GM23338 (cell line): ENCODE measurements at regions not wholly inside any gene's neighbourhood (a gene's known extent, or its start where the extent isn't known, plus 50 kb on each side); places are given as distances from the start of the nearest gene placed in this dataset.

Experiments
- ATAC-seq: fragments of 200-7000 bp; cut with Tn5 transposase; 3 replicates; pipeline ENCODE4 v1.9.1; 2020
- DNase-seq: peaks from one replicate; pipeline ENCODE4 v3.0.0-alpha.2; 2015; ENCODE audit warnings: low spot score
- H2AFZ ChIP-seq: fragments of 200-600 bp; sonication (generic); 2 replicates; pipeline ENCODE4 v1.8.0; 2016; ENCODE audit warnings: antibody characterized with exemption, mild to moderate bottlenecking, moderate library complexity
- H3F3A ChIP-seq: fragments of 200-600 bp; sonication (generic); replicated peaks from 2 replicates; pipeline ENCODE4 v1.8.0; 2017; ENCODE audit warnings: antibody characterized with exemption, mixed run types, low read depth
- H3K27ac ChIP-seq: fragments of 200-600 bp; sonication (generic); 2 replicates; pipeline ENCODE4 v1.6.1; 2016; ENCODE audit warnings: low read depth
- H3K27me3 ChIP-seq: fragments of 200-600 bp; sonication (generic); 2 replicates; pipeline ENCODE4 v1.8.0; 2016; ENCODE audit warnings: mild to moderate bottlenecking, mixed run types, moderate library complexity; ENCODE audit not compliant: insufficient read depth
- H3K36me3 ChIP-seq: fragments of 200-600 bp; sonication (generic); 2 replicates; pipeline ENCODE4 v1.8.0; 2016; ENCODE audit warnings: mild to moderate bottlenecking; ENCODE audit not compliant: insufficient read depth
- H3K4me1 ChIP-seq: fragments of 200-600 bp; sonication (generic); 2 replicates; pipeline ENCODE4 v1.8.0; 2016; ENCODE audit warnings: mild to moderate bottlenecking, moderate library complexity; ENCODE audit not compliant: insufficient read depth
- H3K4me2 ChIP-seq: fragments of 200-600 bp; sonication (generic); 2 replicates; pipeline ENCODE4 v1.7.1; 2017; ENCODE audit warnings: mixed run types
- H3K4me3 ChIP-seq: fragments of 200-600 bp; sonication (generic); 2 replicates; pipeline ENCODE4 v1.6.1; 2016; ENCODE audit warnings: mixed run types
- H3K79me2 ChIP-seq: fragments of 200-600 bp; sonication (generic); replicated peaks from 2 replicates; pipeline ENCODE4 v1.8.0; 2017; ENCODE audit warnings: mild to moderate bottlenecking; ENCODE audit not compliant: insufficient read depth
- H3K9me2 ChIP-seq: fragments of 200-600 bp; sonication (generic); 2 replicates; pipeline ENCODE4 v1.8.0; 2017; ENCODE audit not compliant: insufficient read depth
- H4K20me1 ChIP-seq: fragments of 200-600 bp; sonication (generic); replicated peaks from 2 replicates; pipeline ENCODE4 v1.8.0; 2017; ENCODE audit warnings: mild to moderate bottlenecking; ENCODE audit not compliant: insufficient read depth
- H3K27ac Mint-ChIP-seq: 2 replicates; pipeline ENCODE4 v1.8.0; 2020; ENCODE audit warnings: inconsistent platforms, mild to moderate bottlenecking, moderate library complexity, mixed read lengths
- H3K27me3 Mint-ChIP-seq: 3 replicates; pipeline ENCODE4 v1.8.0; 2022; ENCODE audit warnings: low read depth, mild to moderate bottlenecking, moderate library complexity, mixed read lengths, inconsistent platforms; ENCODE audit not compliant: insufficient read depth, poor library complexity
- H3K36me3 Mint-ChIP-seq: 3 replicates; pipeline ENCODE4 v1.8.0; 2021; ENCODE audit warnings: low read depth, mild to moderate bottlenecking, inconsistent platforms, moderate library complexity, mixed read lengths
- H3K4me1 Mint-ChIP-seq: 3 replicates; pipeline ENCODE4 v1.8.0; 2020; ENCODE audit warnings: mild to moderate bottlenecking, inconsistent platforms, mixed read lengths
- H3K4me3 Mint-ChIP-seq: 3 replicates; pipeline ENCODE4 v1.8.0; 2021; ENCODE audit warnings: moderate library complexity, mild to moderate bottlenecking, inconsistent platforms, mixed read lengths
- H3K9me3 Mint-ChIP-seq: 3 replicates; pipeline ENCODE4 v1.8.0; 2020; ENCODE audit warnings: moderate library complexity, mild to moderate bottlenecking, inconsistent platforms, mixed read lengths
- CREB1 ChIP-seq: fragments of 250-450 bp; sonication (Bioruptor Pico); IDR thresholded peaks from 2 replicates; pipeline ENCODE4 v1.5.0; 2020; ENCODE audit warnings: low read depth, mild to moderate bottlenecking, moderate library complexity
- EZH2 ChIP-seq: fragments of 200-600 bp; sonication (generic); IDR thresholded peaks from one replicate; pipeline ENCODE4 v1.8.0; 2017; ENCODE audit warnings: antibody characterized with exemption, mild to moderate bottlenecking, low read depth; ENCODE audit not compliant: unreplicated experiment
- EZH2phosphoT487 ChIP-seq: fragments of 200-600 bp; sonication (generic); IDR thresholded peaks from one replicate; pipeline ENCODE4 v1.8.1; 2018; ENCODE audit warnings: antibody characterized with exemption; ENCODE audit not compliant: unreplicated experiment
- JUNB ChIP-seq: IDR thresholded peaks from one replicate; pipeline ENCODE4 v1.6.1; 2016; ENCODE audit warnings: antibody characterized with exemption; ENCODE audit not compliant: unreplicated experiment
- NANOG ChIP-seq: IDR thresholded peaks from 2 replicates; pipeline ENCODE4 v1.6.1; 2016; ENCODE audit warnings: antibody characterized with exemption, borderline replicate concordance
- POLR2AphosphoS5 ChIP-seq: IDR thresholded peaks from 2 replicates; pipeline ENCODE4 v1.6.1; 2016; ENCODE audit warnings: antibody characterized with exemption, low read depth
- REST ChIP-seq: IDR thresholded peaks from one replicate; pipeline ENCODE4 v1.6.1; 2018; ENCODE audit warnings: antibody characterized with exemption; ENCODE audit not compliant: unreplicated experiment
- STAT1 ChIP-seq: IDR thresholded peaks from one replicate; pipeline ENCODE4 v1.6.1; 2016; ENCODE audit warnings: antibody characterized with exemption; ENCODE audit not compliant: unreplicated experiment
- ZNF114 ChIP-seq: fragments of 250-450 bp; sonication (Bioruptor Pico); IDR thresholded peaks from 2 replicates; pipeline ENCODE4 v1.5.0; 2020; ENCODE audit warnings: mild to moderate bottlenecking, moderate library complexity
- ZNF331 ChIP-seq: fragments of 250-450 bp; sonication (Bioruptor Pico); IDR thresholded peaks from 2 replicates; pipeline ENCODE4 v1.5.0; 2020; ENCODE audit warnings: low read depth, mild to moderate bottlenecking, moderate library complexity
- TF ChIP-seq, protein P1 (sequence below): fragments of 250-450 bp; sonication (Bioruptor Pico); IDR thresholded peaks from 2 replicates; pipeline ENCODE4 v1.5.0; 2020; ENCODE audit warnings: mild to moderate bottlenecking, moderate library complexity
- TF ChIP-seq, protein P2 (sequence below): IDR thresholded peaks from 2 replicates; pipeline ENCODE4 v1.6.1; 2016; ENCODE audit warnings: antibody characterized with exemption
- TF ChIP-seq, protein P3 (sequence below), 2 experiments: fragments of 200-600 bp in 1 of 2; sonication (generic) in 1 of 2; conservative IDR thresholded peaks; 2 replicates each; pipeline versions ENCODE4 v1.5.1 to v1.6.1; 2016 to 2017; ENCODE audit warnings: antibody characterized with exemption in 2 of 2, low read depth in 2 of 2, mild to moderate bottlenecking in 2 of 2, moderate library complexity in 1 of 2

DNA sequence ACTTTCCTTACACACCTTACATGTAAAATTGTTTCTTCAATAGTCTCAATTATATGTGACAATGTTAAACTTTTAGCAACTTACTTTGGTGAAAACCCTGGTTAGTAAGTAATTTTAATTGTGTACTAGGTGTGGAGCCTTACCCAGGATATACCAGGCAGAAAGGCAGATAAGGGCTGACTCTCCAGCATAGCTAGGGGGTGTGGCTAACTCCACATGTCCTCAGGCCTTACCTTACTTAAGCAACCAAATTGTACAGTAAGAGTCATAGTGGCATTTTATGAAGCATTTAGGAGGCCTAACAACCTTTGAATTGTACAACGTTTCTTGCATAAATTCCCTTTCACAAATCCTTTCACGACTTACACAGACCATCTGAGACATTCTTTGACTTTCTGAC is 118.2 kb upstream of the OR9Q1 start:
- no peak overlapping the region for H3K4me2 ChIP-seq
- peaks cover 9% of the 10 kb centered on the region; the same call in 1 of the 2 replicates for H3K4me1 ChIP-seq
- ATAC-seq, result no peak
- no peaks in the 10 kb centered on the region for H3K79me2 ChIP-seq
- H3K36me3 ChIP-seq, result peaks cover 4% of the 10 kb centered on the region; the same call in 1 of the 2 replicates
- DNase-seq, result no peak
- no peaks in the 10 kb centered on the region for H4K20me1 ChIP-seq
- no peaks in the 10 kb centered on the region for H3F3A ChIP-seq
- H3K4me3 ChIP-seq, result no peak overlapping the region
- H3K27ac Mint-ChIP-seq, result no peak overlapping the region
- no peak overlapping the region for H3K27ac ChIP-seq
- H3K4me1 Mint-ChIP-seq, result peaks cover 11% of the 10 kb centered on the region
- H3K4me3 Mint-ChIP-seq, result no peak overlapping the region
- H3K27me3 Mint-ChIP-seq, result peaks cover 10% of the 10 kb centered on the region
- no peaks in the 10 kb centered on the region for H3K27me3 ChIP-seq
- peaks cover 25% of the 10 kb centered on the region; the same call in 2 of the 3 replicates for H3K36me3 Mint-ChIP-seq
- H3K9me3 Mint-ChIP-seq, result peaks cover 49% of the 10 kb centered on the region
- no peak overlapping the region for H2AFZ ChIP-seq
- TF ChIP-seq STAT1 (no peak), EZH2phosphoT487 (no peak), NANOG (no peak), JUNB (no peak), EZH2 (no peak), POLR2AphosphoS5 (no peak), CREB1 (CRISPR knock-in tag) (no peak), ZNF331 (CRISPR knock-in tag) (no peak), REST (no peak), ZNF114 (CRISPR knock-in tag) (no peak)
- TF ChIP-seq, protein P1, sequence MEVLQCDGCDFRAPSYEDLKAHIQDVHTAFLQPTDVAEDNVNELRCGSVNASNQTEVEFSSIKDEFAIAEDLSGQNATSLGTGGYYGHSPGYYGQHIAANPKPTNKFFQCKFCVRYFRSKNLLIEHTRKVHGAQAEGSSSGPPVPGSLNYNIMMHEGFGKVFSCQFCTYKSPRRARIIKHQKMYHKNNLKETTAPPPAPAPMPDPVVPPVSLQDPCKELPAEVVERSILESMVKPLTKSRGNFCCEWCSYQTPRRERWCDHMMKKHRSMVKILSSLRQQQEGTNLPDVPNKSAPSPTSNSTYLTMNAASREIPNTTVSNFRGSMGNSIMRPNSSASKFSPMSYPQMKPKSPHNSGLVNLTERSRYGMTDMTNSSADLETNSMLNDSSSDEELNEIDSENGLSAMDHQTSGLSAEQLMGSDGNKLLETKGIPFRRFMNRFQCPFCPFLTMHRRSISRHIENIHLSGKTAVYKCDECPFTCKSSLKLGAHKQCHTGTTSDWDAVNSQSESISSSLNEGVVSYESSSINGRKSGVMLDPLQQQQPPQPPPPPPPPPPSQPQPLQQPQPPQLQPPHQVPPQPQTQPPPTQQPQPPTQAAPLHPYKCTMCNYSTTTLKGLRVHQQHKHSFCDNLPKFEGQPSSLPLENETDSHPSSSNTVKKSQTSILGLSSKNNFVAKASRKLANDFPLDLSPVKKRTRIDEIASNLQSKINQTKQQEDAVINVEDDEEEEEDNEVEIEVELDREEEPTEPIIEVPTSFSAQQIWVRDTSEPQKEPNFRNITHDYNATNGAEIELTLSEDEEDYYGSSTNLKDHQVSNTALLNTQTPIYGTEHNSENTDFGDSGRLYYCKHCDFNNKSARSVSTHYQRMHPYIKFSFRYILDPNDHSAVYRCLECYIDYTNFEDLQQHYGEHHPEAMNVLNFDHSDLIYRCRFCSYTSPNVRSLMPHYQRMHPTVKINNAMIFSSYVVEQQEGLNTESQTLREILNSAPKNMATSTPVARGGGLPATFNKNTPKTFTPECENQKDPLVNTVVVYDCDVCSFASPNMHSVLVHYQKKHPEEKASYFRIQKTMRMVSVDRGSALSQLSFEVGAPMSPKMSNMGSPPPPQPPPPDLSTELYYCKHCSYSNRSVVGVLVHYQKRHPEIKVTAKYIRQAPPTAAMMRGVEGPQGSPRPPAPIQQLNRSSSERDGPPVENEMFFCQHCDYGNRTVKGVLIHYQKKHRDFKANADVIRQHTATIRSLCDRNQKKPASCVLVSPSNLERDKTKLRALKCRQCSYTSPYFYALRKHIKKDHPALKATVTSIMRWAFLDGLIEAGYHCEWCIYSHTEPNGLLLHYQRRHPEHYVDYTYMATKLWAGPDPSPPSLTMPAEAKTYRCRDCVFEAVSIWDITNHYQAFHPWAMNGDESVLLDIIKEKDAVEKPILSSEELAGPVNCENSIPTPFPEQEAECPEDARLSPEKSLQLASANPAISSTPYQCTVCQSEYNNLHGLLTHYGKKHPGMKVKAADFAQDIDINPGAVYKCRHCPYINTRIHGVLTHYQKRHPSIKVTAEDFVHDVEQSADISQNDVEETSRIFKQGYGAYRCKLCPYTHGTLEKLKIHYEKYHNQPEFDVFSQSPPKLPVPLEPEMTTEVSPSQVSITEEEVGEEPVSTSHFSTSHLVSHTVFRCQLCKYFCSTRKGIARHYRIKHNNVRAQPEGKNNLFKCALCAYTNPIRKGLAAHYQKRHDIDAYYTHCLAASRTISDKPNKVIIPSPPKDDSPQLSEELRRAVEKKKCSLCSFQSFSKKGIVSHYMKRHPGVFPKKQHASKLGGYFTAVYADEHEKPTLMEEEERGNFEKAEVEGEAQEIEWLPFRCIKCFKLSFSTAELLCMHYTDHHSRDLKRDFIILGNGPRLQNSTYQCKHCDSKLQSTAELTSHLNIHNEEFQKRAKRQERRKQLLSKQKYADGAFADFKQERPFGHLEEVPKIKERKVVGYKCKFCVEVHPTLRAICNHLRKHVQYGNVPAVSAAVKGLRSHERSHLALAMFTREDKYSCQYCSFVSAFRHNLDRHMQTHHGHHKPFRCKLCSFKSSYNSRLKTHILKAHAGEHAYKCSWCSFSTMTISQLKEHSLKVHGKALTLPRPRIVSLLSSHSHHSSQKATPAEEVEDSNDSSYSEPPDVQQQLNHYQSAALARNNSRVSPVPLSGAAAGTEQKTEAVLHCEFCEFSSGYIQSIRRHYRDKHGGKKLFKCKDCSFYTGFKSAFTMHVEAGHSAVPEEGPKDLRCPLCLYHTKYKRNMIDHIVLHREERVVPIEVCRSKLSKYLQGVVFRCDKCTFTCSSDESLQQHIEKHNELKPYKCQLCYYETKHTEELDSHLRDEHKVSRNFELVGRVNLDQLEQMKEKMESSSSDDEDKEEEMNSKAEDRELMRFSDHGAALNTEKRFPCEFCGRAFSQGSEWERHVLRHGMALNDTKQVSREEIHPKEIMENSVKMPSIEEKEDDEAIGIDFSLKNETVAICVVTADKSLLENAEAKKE (CRISPR knock-in tag), result no peak
- TF ChIP-seq, protein P2, sequence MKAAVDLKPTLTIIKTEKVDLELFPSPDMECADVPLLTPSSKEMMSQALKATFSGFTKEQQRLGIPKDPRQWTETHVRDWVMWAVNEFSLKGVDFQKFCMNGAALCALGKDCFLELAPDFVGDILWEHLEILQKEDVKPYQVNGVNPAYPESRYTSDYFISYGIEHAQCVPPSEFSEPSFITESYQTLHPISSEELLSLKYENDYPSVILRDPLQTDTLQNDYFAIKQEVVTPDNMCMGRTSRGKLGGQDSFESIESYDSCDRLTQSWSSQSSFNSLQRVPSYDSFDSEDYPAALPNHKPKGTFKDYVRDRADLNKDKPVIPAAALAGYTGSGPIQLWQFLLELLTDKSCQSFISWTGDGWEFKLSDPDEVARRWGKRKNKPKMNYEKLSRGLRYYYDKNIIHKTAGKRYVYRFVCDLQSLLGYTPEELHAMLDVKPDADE, result no peak
- TF ChIP-seq, protein P3, sequence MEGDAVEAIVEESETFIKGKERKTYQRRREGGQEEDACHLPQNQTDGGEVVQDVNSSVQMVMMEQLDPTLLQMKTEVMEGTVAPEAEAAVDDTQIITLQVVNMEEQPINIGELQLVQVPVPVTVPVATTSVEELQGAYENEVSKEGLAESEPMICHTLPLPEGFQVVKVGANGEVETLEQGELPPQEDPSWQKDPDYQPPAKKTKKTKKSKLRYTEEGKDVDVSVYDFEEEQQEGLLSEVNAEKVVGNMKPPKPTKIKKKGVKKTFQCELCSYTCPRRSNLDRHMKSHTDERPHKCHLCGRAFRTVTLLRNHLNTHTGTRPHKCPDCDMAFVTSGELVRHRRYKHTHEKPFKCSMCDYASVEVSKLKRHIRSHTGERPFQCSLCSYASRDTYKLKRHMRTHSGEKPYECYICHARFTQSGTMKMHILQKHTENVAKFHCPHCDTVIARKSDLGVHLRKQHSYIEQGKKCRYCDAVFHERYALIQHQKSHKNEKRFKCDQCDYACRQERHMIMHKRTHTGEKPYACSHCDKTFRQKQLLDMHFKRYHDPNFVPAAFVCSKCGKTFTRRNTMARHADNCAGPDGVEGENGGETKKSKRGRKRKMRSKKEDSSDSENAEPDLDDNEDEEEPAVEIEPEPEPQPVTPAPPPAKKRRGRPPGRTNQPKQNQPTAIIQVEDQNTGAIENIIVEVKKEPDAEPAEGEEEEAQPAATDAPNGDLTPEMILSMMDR (conservative IDR thresholded peaks at IDR 0.05; ENCODE audit: low read depth in 2 of 2), result no peak
- 0 out of 2 replicates have a peak, but pooled peaks cover 4% of the 10 kb centered on the region for H3K9me2 ChIP-seq
